ENCODE measurements at regions not wholly inside any gene's neighbourhood (a gene's known extent, or its start where the extent isn't known, plus 50 kb on each side); places are given as distances from the start of the nearest gene placed in this dataset.

DNA sequence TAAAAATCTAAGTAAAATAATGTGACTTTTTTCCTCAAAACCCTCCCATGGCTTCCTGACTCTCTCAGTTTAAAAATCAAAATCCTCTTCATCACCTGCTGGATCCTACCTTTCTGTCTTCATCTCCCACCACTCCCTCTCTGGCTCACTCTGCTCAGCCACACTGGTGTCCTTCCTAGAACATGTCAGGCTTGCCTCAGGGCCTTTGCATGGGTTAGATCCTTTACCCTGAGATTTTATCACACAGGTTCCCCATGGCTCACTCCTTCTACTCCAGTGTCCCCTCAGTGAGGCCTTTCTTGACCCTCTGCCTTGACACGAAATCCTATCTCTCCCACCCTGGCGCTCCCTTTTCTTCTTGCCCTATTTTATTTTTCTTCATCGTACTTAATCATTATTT, 141.8 kb downstream of the RPL22L1 start:
- DNase-seq: no peak

- no peak for DNase-seq
Measured at GRCh38 chr3:170727754-170728153, 141.9 kb upstream of the SLC7A14 start.

DNA sequence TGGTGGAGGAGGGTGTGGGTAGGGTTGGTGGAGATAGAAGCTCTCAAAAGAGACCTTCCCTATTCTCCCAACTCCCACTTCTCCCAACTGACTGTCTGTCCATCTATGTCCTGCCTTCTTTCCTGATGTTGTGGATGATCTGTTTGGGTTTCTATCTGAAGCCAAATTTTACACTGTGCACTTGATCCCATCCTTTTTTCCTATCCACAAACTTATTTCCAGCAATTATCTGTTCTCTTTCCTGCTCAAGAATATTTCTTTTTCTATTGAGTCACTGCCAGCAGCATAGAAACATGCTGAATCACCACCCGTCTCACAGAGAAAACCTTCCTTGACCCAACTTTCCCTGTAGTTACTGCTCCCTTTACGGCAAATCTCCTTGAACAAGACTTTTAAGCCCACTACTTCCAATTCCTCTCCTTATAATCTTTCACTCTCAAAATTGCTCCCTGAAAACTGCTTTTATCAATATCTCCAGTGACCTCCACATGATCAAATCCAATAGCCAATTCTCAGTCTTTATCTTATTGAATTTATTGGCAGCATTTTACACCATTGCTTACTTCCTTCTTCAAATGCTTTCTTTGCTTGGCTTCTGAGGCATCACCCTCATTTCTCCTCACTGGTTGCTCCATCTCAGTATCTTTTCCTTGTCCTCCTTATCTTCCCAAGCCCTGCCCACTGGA, 141.2 kb upstream of the SLC7A14 start:
- DNase-seq: no peak

DNA sequence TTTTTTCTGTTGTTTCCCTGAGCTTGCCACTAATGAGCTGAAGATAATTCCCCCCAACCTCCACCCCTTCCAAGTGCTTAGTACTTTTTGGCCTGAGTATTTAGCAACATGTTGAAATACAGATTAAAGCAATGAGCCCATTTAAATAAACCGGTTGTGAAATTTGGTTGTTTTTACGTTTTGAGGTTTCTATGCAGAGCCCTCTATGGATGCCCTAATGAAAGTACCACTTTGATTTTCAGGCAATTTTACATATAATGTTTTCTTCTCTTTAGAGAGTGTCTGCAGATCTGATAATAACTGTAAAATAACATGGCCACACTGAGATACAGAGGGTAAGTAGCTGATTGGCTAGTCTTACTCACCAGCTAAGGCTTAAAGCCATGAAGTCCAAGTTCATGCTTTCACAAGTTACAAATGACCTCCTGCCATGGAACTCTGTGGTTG, 139.4 kb upstream of the SLC7A14 start:
- no peak for DNase-seq

DNA sequence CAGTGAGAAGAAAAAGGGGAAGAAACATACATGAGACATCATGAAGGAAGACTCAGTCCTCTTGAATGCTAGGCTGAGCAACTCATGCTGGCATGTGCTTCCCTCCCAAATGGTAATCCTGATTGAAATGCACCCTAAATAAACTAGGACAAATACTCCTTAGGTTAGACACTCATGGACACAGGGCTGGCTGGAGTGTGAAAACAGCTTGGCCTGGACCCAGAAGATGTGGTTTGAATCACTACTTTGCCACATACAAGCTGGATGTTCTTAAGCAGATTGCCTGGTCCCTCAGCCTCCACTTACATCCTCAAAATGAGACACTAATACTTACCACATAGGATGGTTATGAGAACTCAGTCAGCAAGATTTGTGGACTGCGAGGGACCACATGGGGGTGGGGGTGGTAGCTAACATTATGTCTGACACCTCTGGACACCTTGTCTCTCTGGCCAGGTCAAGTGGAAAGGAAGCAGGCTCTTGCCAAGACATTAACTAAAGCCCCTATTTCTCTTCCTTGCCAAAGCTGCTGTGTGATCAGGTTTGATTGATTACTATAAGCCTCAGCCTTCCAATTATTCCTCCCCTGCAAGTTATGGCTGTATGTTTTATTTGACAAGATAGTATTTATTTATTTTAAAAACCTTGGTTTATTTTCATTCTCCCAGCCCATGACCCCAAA, 138.9 kb upstream of the SLC7A14 start:
- no peak for DNase-seq

DNA sequence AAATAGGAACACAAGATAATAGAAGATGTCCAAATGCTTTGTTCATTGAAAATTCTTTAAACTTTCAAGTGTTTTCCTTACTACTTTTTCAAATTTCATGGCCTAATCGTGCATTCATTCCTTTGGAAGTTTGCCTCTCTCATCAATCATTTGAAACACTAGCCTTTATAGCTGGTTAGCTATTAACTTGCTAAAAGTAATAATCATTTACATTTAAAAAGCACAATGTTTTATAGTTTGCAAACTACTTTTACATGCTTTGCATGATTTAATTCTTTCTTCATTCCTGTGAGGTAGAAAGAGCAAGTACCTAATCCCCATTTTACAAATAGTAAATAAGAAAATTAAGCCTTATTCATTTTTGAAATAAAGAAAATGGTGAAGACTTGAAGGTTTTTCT, 137.4 kb upstream of the SLC7A14 start:
- no peak for DNase-seq

- no peak for DNase-seq
Measured at GRCh38 chr3:170721563-170721962, 135.7 kb upstream of the SLC7A14 start.

GRCh38 chr3:170719300-170719699, 133.4 kb upstream of the SLC7A14 start:
- DNase-seq: no peak

DNA sequence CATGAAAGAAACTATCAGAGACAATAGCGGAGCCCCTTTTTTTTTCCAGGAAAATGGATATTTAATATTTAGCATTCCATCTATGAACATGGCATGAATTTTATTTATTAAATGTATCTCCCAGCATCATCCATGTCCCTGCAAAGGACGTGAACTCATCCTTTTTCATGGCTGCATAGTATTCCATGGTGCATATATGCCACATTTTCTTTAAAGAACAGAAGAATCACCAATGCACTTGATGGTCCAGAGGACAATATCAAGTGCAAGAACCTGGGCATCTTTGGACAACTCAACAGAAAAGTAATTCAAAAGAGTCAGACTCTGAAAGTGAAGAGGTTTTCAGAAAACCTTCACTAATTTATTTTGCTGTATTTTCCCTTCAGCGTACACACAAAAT, 133.0 kb upstream of the SLC7A14 start:
- no peak for DNase-seq

- DNase-seq: no peak
Measured at GRCh38 chr3:170717410-170718402, 131.8 kb upstream of the SLC7A14 start.

GRCh38 chr3:170716172-170716805, 130.4 kb upstream of the SLC7A14 start:
- DNase-seq: no peak

DNA sequence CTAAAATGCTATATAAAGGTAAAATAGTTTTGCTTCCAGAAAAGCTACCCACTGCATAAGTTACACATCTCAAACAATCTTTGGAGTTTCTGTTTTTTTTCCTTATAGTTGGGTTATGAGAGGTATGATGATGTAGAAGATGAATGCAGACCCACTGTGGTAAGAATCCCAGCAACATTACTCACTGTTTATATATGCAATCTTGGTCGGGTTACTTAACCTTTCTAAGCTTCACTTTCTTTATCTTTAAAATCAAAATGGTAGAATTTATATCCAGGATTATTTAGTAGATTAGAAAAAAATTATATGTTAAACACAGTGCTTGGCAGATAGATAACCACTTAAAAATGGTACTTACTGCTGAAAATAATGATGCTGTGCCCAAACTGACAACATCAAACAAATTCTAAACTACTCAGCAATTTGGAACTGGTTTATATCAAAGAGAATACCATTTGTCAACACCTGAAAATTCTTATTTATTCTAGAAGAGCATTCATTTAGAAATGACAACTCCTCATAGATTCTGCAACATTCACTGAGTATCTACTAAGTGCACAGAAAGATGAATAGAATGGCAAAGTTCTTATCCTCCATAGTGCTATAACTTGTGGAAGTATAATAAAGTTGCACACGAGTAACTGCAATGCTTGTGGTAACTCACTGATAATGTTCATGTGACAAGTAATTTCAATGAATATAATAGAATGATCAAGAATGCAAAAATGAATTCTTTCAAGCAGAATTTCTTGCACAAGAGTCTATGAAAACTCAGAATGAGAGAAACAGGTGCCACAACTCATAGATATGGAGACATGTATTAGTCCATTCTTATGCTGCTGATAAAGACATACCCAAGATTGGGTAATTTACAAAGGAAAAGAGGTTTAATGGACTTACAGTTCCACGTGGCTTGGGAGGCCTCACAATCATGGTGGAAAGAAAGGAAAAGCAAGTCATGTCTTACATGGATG, 129.0 kb upstream of the SLC7A14 start:
- DNase-seq: no peak

GRCh38 chr3:170714122-170714521, 128.2 kb upstream of the SLC7A14 start:
- no peak for DNase-seq

GRCh38 chr3:170713653-170714052, 127.8 kb upstream of the SLC7A14 start:
- no peak for DNase-seq

GRCh38 chr3:170712798-170713197, 126.9 kb upstream of the SLC7A14 start:
- no peak for DNase-seq

- DNase-seq: no peak
Measured at GRCh38 chr3:170712336-170712735, 126.5 kb upstream of the SLC7A14 start.

DNA sequence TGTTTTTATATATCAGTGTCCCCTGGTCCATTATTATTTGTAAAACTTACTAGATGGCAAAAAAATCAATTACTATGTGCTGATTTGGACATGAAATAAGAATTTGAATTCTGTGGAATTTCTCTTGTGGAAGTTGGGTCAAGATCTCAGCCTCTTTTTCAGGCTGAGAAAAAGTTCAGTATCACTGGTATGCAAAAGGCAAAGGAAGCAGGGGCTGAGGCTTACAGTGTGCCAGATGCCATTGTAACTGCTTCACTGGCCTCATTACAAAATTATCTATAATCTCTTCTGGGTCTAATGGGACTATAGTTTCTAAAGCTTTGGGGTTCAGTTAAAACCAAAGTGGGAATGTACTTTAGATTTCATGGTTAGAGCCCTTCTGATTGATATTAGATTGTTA, 125.9 kb upstream of the SLC7A14 start:
- DNase-seq: no peak

DNA sequence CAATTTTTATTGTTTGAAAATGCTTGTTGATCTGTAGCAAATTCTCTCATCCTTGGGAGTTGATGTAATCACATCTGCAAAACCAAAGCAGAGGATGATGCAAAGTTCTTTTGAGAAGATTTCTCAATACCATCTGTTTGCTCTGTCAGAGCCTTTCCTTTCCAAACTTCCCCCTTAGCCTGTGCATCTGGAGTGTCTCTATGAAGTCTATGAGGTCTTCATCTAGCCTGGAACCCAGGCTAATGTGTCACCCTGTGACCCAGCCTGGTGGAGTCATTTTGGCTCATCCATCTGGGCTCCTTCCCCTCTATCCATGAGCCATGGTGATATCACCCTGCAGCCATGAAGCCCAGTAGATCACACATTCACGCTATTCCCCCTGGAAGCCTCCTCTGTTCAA, 123.2 kb upstream of the SLC7A14 start:
- no peak for DNase-seq

DNA sequence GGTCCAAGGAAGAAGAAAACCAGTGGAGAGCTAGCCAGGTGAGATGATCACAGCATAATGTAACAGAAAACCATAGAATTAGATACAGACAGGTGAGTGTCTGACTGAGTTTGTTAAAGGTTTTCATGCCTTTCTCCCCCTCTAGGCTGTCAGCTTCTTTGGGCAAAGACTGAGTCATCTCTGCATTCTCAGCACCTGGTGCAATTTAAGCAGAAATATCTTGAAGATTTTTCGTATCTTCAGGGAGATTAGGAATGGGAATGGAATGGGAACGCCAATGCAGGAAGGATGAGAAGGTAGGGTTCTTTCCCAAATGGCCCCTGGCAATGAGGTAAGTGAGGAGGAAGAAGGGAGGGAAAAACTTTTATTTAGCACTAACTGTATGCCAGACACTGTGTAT, 122.0 kb upstream of the SLC7A14 start:
- no peak for DNase-seq

GRCh38 chr3:170705131-170705530, 119.3 kb upstream of the SLC7A14 start:
- no peak for DNase-seq

GRCh38 chr3:170703121-170703588, 117.3 kb upstream of the SLC7A14 start:
- no peak for DNase-seq
